Activated T-cell treated with anti-CD3 and anti-CD28 coated beads for 4 hours (primary cell): ENCODE measurements at regions not wholly inside any gene's neighbourhood (a gene's known extent, or its start where the extent isn't known, plus 50 kb on each side); places are given as distances from the start of the nearest gene placed in this dataset.

Experiments used
- DNase-seq: peaks from one replicate; pipeline ENCODE4 v3.0.0-alpha.2; 2020

- DNase-seq, result no peak
Observed at GRCh38 chr11:79960461-79960860, 519.6 kb upstream of the TENM4 start.

DNA sequence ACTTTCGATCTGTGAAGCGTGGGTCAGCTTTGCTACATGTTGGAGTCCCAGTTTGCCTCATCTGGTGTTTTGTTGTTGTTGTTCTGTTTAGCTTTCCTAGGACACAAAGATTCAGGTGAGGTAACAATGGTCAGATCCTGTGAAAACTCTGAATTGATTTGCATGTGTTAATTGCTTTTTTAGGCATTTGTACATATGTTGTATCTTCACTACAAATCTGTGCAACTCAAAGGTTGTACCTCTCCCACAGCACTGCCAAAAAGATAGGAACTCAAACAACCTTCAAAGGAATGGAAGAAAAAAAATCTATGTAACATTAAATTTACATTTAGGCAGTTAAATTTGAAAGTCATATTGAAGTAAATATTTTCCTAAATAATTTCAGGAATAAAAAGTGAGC is 518.5 kb upstream of the TENM4 start:
- no peak for DNase-seq

DNA sequence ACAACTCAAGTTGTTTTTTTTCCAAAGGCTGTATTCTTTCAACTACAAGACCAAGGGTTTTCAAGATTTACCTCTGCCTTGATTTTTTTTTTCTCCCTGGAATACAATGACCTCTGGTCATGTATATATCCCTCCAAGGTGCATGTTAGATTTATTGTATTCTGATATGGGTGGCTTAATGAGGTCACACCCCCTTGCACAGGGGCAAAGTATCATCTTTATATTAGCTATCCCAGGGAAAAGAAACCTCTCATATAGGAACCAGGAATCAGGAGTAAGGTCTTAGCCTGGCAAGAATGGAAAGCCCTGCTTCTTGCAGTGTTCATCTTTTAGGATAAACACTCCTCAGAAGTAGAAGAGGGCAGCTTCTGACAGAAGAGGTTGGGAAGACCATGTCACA is 516.9 kb upstream of the TENM4 start:
- no peak for DNase-seq

GRCh38 chr11:79956061-79956460 is 515.2 kb upstream of the TENM4 start:
- DNase-seq, result no peak

DNA sequence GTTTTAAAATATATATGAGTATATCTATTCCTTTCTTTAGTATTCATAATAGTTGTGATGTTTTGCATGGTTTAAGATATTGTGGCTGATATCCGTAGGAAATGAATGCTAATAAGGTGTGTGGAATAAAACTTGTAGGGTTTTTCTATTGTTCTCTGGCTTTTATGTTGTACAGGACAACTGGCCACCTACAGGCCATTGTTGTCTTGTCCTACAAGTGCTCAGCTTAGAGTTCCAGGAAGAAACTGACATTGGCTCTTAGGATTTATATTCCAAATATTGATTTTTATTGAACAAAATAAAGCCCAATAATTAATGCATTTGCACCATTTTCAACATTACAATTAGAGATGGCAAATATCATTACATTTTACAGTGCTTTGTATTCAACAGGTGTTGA is 512.8 kb upstream of the TENM4 start:
- no peak for DNase-seq

GRCh38 chr11:79950741-79951140 is 509.9 kb upstream of the TENM4 start:
- no peak for DNase-seq

GRCh38 chr11:79950172-79950571 is 509.3 kb upstream of the TENM4 start:
- no peak for DNase-seq

DNA sequence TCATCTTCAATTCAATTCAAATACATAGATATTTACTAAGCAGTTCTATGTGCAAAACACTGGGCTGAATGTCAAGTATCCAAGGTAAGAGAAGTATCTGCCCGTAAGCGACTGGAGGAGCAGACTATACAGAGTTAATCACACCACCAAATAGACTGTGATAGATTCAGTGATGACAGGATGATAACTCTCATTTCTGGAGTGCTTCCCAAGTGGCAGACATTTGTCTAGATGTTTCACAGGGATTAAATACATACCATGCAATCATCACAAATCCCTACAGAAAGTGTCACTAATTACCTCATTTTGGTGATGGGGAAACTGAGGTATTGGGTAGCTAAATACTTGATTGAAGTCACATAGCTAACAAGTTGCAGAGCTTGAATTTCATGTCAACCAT is 508.7 kb upstream of the TENM4 start:
- DNase-seq, result no peak

DNA sequence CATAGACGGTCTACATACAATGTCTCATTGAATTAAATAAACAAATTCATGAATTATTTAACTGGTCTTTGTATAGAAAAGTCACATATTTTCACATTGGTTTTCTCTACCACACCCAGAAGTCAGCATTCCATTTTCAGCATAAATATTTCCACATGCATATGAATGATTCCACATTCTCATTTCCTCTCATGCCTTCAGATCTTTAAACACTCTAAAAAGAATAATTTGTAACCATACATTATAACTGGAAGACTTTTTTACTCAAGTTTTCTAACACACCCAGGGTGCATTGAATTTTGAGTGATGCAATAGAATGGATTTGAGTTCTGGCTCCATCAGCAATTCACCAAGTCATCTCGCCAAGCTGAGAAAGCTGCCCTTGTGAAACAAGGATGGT is 501.8 kb upstream of the TENM4 start:
- DNase-seq, result no peak

DNA sequence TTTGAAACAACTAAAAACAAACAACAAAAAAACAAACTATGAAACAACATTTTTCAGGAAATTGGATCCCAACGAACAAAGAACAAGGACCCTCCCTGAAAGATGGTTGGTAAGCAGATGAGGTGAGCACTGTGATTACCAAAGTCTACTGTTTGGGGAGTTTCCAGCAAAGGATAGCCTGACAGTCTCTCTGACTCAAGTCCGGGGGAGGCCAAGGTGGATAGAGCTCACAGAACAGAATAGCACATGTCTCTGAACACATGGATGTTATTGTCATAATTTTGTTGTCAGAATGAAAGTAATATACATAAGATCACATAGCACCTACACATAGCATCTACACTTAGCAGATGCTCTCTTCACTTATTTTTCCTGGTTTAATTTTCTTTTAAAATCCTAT is 501.3 kb upstream of the TENM4 start:
- no peak for DNase-seq

GRCh38 chr11:79940974-79941735 is 500.3 kb upstream of the TENM4 start:
- DNase-seq, result no peak

DNA sequence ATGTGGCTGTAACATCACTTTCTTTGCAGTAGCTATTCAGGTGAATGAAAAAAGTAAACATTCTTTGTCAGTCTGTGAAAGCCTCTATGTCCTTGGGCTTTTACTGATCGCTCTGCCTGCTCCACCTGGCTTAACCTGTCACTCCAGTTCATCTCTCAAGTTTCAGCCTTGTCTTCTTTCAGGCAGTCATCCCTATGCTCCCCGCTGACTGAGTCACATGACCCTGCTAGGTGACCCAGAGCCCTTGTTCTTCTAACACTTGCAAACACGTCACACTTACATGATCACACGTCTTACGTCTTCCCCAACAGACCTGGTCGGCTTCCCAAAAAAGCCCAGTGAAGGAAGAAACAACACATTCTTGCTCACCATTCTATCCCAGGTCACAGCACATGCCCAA is 499.3 kb upstream of the TENM4 start:
- no peak for DNase-seq

DNA sequence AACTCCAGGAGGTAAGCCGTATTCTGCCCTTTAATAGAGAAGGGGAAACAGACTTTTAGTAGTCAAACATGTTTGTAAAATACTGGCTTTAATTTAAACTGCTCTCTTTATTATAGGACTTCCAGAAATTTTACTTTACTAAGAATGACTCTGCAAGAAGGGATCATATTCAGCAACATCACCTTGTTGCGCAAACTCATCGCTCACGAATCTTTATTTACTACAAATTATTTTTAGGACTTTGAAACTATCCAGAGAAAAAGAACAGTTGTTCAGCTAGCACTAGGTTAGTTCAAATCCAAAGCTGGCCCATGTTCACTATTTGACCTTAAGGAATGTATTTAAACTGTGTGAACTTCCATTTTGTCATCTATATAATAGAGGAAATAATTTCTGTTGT is 498.3 kb upstream of the TENM4 start:
- no peak for DNase-seq

- no peak for DNase-seq
Observed at GRCh38 chr11:79937676-79938334, 497.0 kb upstream of the TENM4 start.

GRCh38 chr11:79932612-79933011 is 491.8 kb upstream of the TENM4 start:
- DNase-seq, result no peak

DNA sequence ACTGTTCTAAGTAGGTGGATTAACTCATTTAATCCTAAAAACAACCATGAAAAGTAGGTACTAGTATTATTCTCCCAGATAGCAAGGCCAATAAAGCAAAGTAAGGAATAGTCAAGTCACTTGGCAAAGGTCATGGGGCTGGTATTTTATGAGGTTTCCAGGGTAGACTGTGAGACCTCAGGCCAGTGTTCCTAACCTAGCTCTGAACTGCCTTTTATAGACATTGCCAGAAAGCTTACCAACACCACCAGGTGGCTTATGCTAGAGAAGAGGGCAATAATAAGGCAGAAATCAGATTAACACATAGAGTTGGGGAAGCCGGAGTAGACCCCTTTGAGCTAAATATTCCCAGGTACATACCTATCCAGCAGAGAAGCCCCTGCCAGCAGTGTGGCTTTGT is 490.9 kb upstream of the TENM4 start:
- DNase-seq, result no peak

GRCh38 chr11:79926707-79927106 is 485.9 kb upstream of the TENM4 start:
- DNase-seq, result no peak

GRCh38 chr11:79925570-79925969 is 484.7 kb upstream of the TENM4 start:
- DNase-seq, result no peak

GRCh38 chr11:79922641-79923040 is 481.8 kb upstream of the TENM4 start:
- no peak for DNase-seq

DNA sequence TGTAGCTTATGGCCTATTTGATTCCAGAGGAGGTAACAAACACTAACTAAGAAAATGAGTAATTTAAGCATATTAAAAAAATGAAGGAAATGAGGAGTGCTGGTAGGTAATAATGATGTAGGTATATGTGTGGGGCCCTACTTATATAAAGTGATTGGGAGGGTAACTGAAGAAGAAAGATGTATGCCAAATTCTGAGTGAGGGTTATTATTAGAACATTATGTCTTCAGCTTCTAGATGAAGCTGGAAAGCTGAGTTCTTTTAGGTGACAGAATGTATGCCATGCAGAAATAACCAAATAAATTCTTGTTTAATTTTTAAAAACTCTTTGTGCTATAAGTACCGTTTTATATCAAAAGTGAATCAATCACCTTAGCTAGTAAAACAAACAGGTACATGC is 479.6 kb upstream of the TENM4 start:
- no peak for DNase-seq

DNA sequence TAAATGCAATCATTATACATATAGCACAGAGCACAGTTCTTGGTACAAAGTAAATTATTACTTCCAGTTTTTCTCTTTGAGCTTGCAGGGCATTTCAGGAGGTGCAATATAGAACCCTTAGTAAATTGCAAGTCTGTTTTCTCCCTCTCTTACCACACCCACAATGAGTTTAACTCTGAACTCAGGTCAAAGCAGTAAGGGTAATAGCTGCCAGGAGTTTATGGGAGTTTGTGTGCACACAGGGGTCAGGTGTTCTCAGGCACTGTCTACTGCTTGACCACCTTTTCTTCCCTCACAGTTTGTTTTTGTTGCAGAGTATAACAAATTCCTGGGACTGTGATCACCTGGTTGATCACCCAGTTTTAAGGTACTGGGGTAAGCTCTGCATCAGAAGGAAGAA is 478.5 kb upstream of the TENM4 start:
- no peak for DNase-seq

GRCh38 chr11:79918846-79919245 is 478.0 kb upstream of the TENM4 start:
- no peak for DNase-seq

GRCh38 chr11:79906164-79906563 is 465.3 kb upstream of the TENM4 start:
- DNase-seq, result no peak

DNA sequence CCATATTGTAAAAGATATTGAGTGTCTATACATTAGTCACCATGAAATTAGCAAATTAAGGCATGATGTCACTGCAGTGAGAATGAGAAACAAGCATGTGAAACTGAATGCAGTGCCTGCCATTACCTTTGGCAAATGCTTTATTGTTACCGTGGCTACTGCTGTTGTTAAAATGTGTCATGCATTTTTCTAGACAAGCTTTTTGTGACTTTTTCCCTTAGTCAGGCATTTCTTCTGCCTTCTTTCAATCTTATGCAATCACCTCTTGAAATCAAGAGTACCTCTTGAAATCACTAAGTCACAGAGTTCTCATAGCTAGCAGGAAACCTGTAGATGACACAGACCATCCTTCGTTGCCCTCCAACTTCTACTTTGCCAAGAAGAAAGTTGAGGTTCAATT is 461.7 kb upstream of the TENM4 start:
- DNase-seq, result no peak

DNA sequence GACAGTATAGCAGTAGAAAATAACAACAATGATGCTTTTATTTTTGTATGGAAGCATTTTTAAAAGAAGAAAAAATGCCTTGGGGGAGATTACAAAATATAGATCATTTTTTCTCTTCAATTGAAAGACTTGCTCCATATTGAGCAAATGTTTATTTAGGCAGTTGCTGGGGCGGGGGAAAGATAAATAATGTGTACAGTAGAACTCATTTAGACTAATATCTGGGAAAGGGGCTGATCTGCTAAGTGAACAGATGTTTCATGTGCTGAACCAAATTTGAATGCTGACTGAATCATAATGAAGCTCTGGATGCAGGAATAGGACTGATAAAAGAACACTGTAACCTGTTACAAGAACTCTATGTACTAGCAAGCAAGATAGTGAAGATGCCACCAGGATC is 457.1 kb upstream of the TENM4 start:
- no peak for DNase-seq
